NCI-H446 treated with DMSO at 0.1 percent for 48 hours (cell line): ENCODE measurements at regions not wholly inside any gene's neighbourhood (a gene's known extent, or its start where the extent isn't known, plus 50 kb on each side); places are given as distances from the start of the nearest gene placed in this dataset.

Source experiments
- DNase-seq: peaks from one replicate; lab custom pipeline; 2025; lab: John Stamatoyannopoulos, UW

GRCh38 chr14:58814466-58814865 is 176.7 kb downstream of the DACT1 start:
- no peak for DNase-seq

GRCh38 chr14:58815161-58815701 is 177.5 kb downstream of the DACT1 start:
- DNase-seq: no peak

- DNase-seq: no peak
These were observed 178.0 kb downstream of the DACT1 start for GRCh38 chr14:58815794-58816193.

GRCh38 chr14:58816416-58817115 is 178.8 kb downstream of the DACT1 start:
- no peak for DNase-seq

GRCh38 chr14:58817846-58818245 is 180.1 kb downstream of the DACT1 start:
- no peak for DNase-seq

GRCh38 chr14:58820032-58820431 is 182.3 kb downstream of the DACT1 start:
- no peak for DNase-seq

- no peak for DNase-seq
These were observed 183.7 kb downstream of the DACT1 start for GRCh38 chr14:58821421-58821820.

- DNase-seq: no peak
These were observed 185.1 kb downstream of the DACT1 start for GRCh38 chr14:58822856-58823255.

GRCh38 chr14:58823312-58823711 is 185.6 kb downstream of the DACT1 start:
- DNase-seq: no peak

- DNase-seq: no peak
These were observed 186.3 kb downstream of the DACT1 start for GRCh38 chr14:58824106-58824505.

- no peak for DNase-seq
These were observed 187.0 kb downstream of the DACT1 start for GRCh38 chr14:58824796-58825195.

GRCh38 chr14:58825606-58826005 is 187.8 kb downstream of the DACT1 start:
- no peak for DNase-seq

- DNase-seq: no peak
These were observed 189.3 kb downstream of the DACT1 start for GRCh38 chr14:58826845-58827686.

- DNase-seq: no peak
These were observed 190.5 kb downstream of the DACT1 start for GRCh38 chr14:58828298-58828697.

- DNase-seq: no peak
These were observed 191.8 kb downstream of the DACT1 start for GRCh38 chr14:58829594-58829993.

GRCh38 chr14:58830121-58830520 is 192.4 kb downstream of the DACT1 start:
- DNase-seq: no peak

- peak; percentile 31 for DNase-seq
These were observed 194.3 kb downstream of the DACT1 start for GRCh38 chr14:58832095-58832521.

GRCh38 chr14:58833634-58834378 is 196.0 kb downstream of the DACT1 start:
- DNase-seq: no peak

- no peak for DNase-seq
These were observed 198.7 kb downstream of the DACT1 start for GRCh38 chr14:58836303-58836974.

GRCh38 chr14:58839233-58839632 is 201.5 kb downstream of the DACT1 start:
- DNase-seq: no peak

- DNase-seq: no peak
These were observed 206.8 kb downstream of the DACT1 start for GRCh38 chr14:58844544-58844943.
